NCI-H460 (cell line): ENCODE measurements at regions not wholly inside any gene's neighbourhood (a gene's known extent, or its start where the extent isn't known, plus 50 kb on each side); places are given as distances from the start of the nearest gene placed in this dataset.

Experiments used
- DNase-seq: peaks from one replicate; pipeline ENCODE4 v3.0.0-alpha.2; 2016; ENCODE audit warnings: low read depth; ENCODE audit errors: extremely low read depth

GRCh38 chr9:126233913-126234525 is 92.6 kb upstream of the MVB12B start:
- no peak for DNase-seq

DNA sequence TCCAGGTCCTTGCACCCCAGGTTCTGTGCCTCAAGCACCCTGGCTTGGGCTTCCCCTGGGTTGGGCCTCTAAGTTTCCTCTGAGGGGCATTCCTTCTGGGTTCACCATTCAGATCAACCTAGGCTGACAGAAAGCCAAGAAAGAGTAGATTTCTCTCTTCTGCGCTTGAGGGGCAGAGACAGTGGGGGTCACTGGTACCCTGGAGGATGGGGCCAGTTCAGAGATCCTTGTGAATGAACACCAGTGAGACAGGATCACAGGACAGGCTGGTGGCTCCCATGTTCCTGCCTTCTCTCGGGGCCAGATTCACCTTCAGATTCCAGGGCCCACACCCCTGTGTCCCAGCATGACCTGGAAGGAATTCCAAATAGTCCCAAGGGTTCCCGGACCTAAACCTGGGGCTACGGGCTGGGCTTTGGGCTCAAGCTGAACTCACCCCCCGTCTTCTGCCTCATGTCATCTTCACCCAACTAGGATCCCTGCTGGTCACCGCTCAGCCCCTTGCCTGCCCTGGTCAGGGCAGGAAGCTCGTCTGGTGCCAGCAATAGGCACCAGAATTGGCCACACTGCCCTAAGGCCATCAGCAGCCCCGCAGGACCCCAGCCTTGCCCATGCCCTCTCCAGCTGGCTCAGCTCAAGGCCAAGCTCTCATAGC is 91.8 kb upstream of the MVB12B start:
- DNase-seq, result no peak

- no peak for DNase-seq
These were observed 91.0 kb upstream of the MVB12B start for GRCh38 chr9:126235336-126236243.

DNA sequence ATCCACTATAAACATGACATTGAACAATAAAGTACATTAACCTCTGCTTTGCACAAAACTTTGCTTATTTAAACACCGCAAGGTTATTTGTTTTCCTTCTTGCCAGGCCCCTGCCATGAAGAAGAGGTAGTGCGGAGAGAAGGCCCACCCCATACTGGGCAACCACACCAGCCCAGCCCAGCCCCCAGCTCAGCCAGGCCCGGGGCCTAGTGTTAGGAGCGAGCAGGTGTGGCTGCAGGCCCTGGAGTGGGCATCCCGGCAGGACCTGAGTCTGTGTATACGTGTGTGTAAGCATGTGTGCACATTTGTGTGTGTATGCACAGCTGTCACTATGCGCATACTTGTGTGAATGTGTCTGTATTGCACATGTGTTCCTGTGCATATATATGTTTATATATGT is 90.4 kb upstream of the MVB12B start:
- no peak for DNase-seq

- DNase-seq, result no peak
These were observed 88.2 kb upstream of the MVB12B start for GRCh38 chr9:126238415-126238814.

DNA sequence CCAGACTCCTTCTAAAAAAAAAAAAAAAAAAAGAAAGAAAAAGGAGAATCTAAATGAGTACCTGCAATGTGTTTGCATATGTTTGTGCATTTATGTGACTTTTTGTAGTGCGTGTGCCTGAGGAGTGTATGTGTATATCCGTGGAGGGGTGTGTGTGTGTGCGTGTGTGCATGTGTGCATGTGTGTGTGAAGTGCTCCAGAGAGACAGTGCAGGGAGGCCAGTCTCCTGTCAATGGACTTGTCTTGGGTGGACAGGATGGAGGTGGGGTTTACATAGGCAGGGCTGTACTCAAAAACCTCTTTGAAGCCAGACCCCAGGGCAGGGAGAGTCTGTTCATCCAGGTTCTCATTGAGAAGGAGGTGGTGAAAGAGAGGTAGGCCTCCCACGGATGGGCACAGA is 87.1 kb upstream of the MVB12B start:
- DNase-seq, result no peak

DNA sequence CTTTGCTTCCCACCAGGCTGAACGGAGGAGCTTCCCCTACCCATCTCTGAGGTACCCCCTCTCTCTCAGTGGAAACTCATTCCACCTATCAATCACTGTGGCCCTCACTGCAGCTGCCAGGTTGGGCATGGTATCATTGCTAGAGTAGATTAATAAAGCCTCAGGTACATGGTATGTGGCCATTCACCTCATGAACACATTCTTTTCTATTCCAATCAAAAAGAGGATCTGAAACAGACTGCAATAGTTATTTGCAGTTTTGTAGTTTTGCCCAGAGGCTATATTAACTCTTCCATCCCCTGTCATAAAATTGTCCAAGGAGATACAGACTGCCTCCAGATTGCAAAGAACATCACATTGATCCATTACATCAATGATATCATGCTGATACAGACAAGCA is 85.8 kb upstream of the MVB12B start:
- DNase-seq, result no peak

- DNase-seq, result no peak
These were observed 77.9 kb upstream of the MVB12B start for GRCh38 chr9:126248680-126249079.

- DNase-seq, result no peak
These were observed 64.9 kb upstream of the MVB12B start for GRCh38 chr9:126261584-126262356.

DNA sequence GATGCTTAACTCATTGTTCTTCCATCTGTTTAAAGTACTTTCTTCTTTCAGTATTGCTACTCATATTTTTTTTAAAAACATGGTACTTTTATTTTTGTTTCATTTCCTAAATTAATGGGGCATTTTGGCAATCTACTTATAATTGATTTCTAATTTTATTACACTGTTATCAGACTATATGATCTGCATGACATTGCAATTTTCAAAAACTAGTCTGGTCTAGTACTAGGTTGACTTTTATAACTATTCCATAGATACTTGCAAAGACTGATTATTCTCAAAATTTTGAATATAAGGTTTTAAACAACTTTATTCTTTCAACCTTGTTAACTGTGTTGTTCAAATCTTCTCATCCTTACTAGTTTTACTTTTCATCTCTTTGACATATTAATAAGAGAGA is 63.9 kb upstream of the MVB12B start:
- DNase-seq, result no peak

- no peak for DNase-seq
These were observed 56.1 kb upstream of the MVB12B start for GRCh38 chr9:126270556-126270955.

DNA sequence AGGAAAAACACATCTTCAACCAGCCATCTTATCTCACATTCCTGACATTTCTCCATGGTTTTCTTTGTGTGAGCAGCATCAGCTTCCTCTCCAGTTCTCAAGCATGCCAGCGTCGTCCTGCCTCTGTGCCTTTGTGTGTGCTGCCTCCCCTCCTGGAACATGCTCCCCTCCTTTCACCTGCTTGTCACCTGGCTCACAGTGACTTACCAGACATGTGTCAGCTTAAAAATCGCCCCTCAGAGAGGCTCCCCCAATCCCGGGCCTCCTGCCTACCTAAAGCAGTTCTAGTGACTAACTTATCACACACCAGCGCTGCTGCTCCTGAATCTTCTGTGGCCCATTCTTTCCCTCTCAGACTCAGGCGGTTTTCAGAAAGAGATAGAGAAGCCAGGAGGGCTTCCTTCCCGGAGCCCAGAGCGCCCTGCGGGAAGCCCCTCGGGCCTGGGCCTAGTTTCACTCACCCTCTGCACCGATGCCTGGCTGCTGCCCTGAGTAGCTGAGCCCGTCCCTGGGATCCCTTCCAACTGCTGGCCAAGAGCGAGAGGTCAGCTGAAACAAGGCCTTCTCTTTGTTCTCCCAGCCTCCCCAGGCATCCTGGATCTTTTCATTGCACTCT is 51.1 kb upstream of the MVB12B start:
- no peak for DNase-seq

- no peak for DNase-seq
These were observed 50.4 kb upstream of the MVB12B start for GRCh38 chr9:126276056-126276728.
